ENCODE measurements at regions not wholly inside any gene's neighbourhood (a gene's known extent, or its start where the extent isn't known, plus 50 kb on each side); places are given as distances from the start of the nearest gene placed in this dataset.

GRCh38 chr2:100766806-100767205, 53.1 kb upstream of the NPAS2 start:
- no peak for DNase-seq

GRCh38 chr2:100767224-100767653, 52.7 kb upstream of the NPAS2 start:
- DNase-seq, result no peak

- no peak for DNase-seq
Observed at GRCh38 chr2:100767810-100768806, 51.8 kb upstream of the NPAS2 start.

Measured in CD4-positive, alpha-beta T cell treated with Interleukin-6 for 4 hours (primary cell).